HepG2 (cell line): ENCODE measurements at regions not wholly inside any gene's neighbourhood (a gene's known extent, or its start where the extent isn't known, plus 50 kb on each side); places are given as distances from the start of the nearest gene placed in this dataset.

Experiments used
- ATRX ChIP-seq: sonication (generic); formaldehyde crosslinking; IDR thresholded peaks from 2 replicates; pipeline ENCODE4 v1.4.0; 2020; ENCODE audit warnings: missing genetic modification reagents, borderline replicate concordance
- BRCA1 ChIP-seq: sonication (generic); formaldehyde crosslinking; IDR thresholded peaks from 2 replicates; pipeline ENCODE4 v1.4.0; 2020; ENCODE audit warnings: missing genetic modification reagents
- CENPT ChIP-seq: sonication (generic); formaldehyde crosslinking; IDR thresholded peaks from 2 replicates; pipeline ENCODE4 v1.8.0; 2022; ENCODE audit warnings: low read depth, mild to moderate bottlenecking, moderate library complexity, missing genetic modification reagents
- FOSL1 ChIP-seq: sonication (generic); formaldehyde crosslinking; IDR thresholded peaks from 2 replicates; pipeline ENCODE4 v1.9.0; 2021; ENCODE audit warnings: missing genetic modification reagents, borderline replicate concordance
- FOXP1 ChIP-seq, 2 experiments: fragments of 450-650 bp in 1 of 2; IDR thresholded peaks; 2 replicates each; pipeline ENCODE4 v1.6.1; 2017 to 2018; ENCODE audit warnings: antibody characterized with exemption in 1 of 2
- JARID2 ChIP-seq: sonication (generic); formaldehyde crosslinking; IDR thresholded peaks from 2 replicates; pipeline ENCODE4 v1.8.1; 2023; ENCODE audit warnings: missing genetic modification reagents, inconsistent platforms; ENCODE audit not compliant: insufficient replicate concordance
- MIER2 ChIP-seq: IDR thresholded peaks from 2 replicates; pipeline ENCODE4 v1.6.1; 2016; ENCODE audit warnings: missing biosample characterization, missing genetic modification reagents
- POLR2G ChIP-seq: fragments of 200-400 bp; formaldehyde crosslinking; IDR thresholded peaks from 2 replicates; pipeline ENCODE4 v1.6.1; 2018; ENCODE audit warnings: mild to moderate bottlenecking, low read depth, low read length, moderate library complexity
- RFX1 ChIP-seq: fragments of 450-650 bp; IDR thresholded peaks from 2 replicates; pipeline ENCODE4 v1.6.1; 2017
- TOPORS ChIP-seq: sonication (generic); formaldehyde crosslinking; IDR thresholded peaks from 2 replicates; pipeline ENCODE4 v1.8.0; 2023; ENCODE audit warnings: mild to moderate bottlenecking, missing genetic modification reagents
- U2AF1 ChIP-seq: fragments of 200-400 bp; formaldehyde crosslinking; optimal IDR thresholded peaks from 2 replicates; pipeline ENCODE3; 2017; ENCODE audit warnings: mild to moderate bottlenecking, low read depth, low read length
- ZFP36L1 ChIP-seq: sonication (generic); formaldehyde crosslinking; IDR thresholded peaks from 2 replicates; pipeline ENCODE4 v1.8.0; 2022; ENCODE audit warnings: mild to moderate bottlenecking, missing genetic modification reagents, moderate library complexity
- ZNF337 ChIP-seq: sonication (generic); formaldehyde crosslinking; IDR thresholded peaks from 2 replicates; pipeline ENCODE4 v1.5.1; 2020; ENCODE audit warnings: missing genetic modification reagents, low read depth, mild to moderate bottlenecking, borderline replicate concordance
- ZNF354B ChIP-seq: sonication (generic); formaldehyde crosslinking; IDR thresholded peaks from 2 replicates; pipeline ENCODE4 v1.8.0; 2022; ENCODE audit warnings: mild to moderate bottlenecking, missing genetic modification reagents
- ZNF569 ChIP-seq: sonication (generic); formaldehyde crosslinking; IDR thresholded peaks from 2 replicates; pipeline ENCODE4 v1.5.0; 2020; ENCODE audit warnings: mild to moderate bottlenecking, missing genetic modification reagents, moderate library complexity, borderline replicate concordance
- ZNF780A ChIP-seq: sonication (generic); formaldehyde crosslinking; IDR thresholded peaks from 2 replicates; pipeline ENCODE4 v1.8.0; 2022; ENCODE audit warnings: mild to moderate bottlenecking, missing genetic modification reagents, moderate library complexity
- ZNF879 ChIP-seq: sonication (generic); formaldehyde crosslinking; IDR thresholded peaks from 2 replicates; pipeline ENCODE4 v1.8.1; 2023; ENCODE audit warnings: missing genetic modification reagents
- ZSCAN20 ChIP-seq: sonication (generic); formaldehyde crosslinking; IDR thresholded peaks from 2 replicates; pipeline ENCODE4 v1.4.0; 2020; ENCODE audit warnings: missing genetic modification reagents, mild to moderate bottlenecking, borderline replicate concordance
- TF ChIP-seq, protein P1 (sequence below): sonication (generic); formaldehyde crosslinking; IDR thresholded peaks from 2 replicates; pipeline ENCODE4 v1.5.0; 2020; ENCODE audit warnings: missing genetic modification reagents, mild to moderate bottlenecking, borderline replicate concordance
- TF ChIP-seq, protein P2 (sequence below): sonication (generic); formaldehyde crosslinking; IDR thresholded peaks from 2 replicates; pipeline ENCODE4 v1.4.0; 2020; ENCODE audit warnings: missing genetic modification reagents
- TF ChIP-seq, protein P3 (sequence below): IDR thresholded peaks from 2 replicates; pipeline ENCODE4 v1.6.1; 2016; ENCODE audit warnings: control low read depth
- TF ChIP-seq, protein P4 (sequence below): sonication (generic); formaldehyde crosslinking; IDR thresholded peaks from 2 replicates; pipeline ENCODE4 v1.5.0; 2020; ENCODE audit warnings: missing genetic modification reagents, mild to moderate bottlenecking, borderline replicate concordance
- TF ChIP-seq, protein P5 (sequence below): sonication (generic); formaldehyde crosslinking; IDR thresholded peaks from 2 replicates; pipeline ENCODE4 v1.4.0; 2020; ENCODE audit warnings: mild to moderate bottlenecking, missing genetic modification reagents

DNA sequence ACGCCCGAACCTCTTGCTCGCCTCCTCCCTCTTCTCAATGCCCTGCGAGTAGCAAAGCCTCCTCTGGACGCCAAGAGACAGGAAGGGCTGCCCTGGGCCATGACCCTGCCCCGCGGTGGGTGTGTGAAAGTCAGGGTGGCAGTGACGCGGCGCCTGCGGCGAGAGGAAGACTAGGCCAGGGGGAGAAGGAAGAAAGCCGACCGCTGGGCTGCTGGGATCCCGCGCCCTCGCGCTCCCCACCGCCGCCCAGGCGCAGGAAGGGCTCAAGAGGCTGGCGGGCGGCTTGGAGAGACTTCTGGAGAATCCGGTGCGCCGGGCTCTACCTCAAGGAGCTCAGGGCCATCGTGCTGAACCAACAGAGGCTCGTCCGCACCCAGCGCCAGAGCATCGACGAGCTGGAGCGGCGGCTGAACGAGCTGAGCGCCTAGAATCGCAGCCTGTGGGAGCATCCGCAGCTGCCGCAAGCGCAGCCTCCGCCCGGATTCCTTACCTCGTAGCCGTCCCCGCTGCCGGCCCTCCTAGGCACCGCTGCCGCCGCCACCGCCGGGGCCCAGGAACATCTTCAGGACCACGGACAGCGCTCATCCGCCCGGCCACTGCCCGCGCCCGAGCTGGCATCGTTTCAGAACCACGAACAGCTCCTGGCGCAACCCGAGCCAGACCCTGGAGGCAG is 105.0 kb upstream of the PRB2 start (continued):
- TF ChIP-seq FOXP1 (IDR thresholded peaks at IDR 0.05) (no peak), FOXP1 (CRISPR knock-in tag; IDR thresholded peaks at IDR 0.05) (peak; percentile 43; the same call in 1 of the 2 replicates), JARID2 (CRISPR knock-in tag) (peak; percentile 99), ZNF569 (CRISPR knock-in tag) (no peak), RFX1 (no peak), ATRX (CRISPR knock-in tag) (no peak), CENPT (CRISPR knock-in tag) (peak; percentile 97), POLR2G (no peak), FOSL1 (CRISPR knock-in tag) (peak; percentile 70), MIER2 (CRISPR knock-in tag) (peak; percentile 100), BRCA1 (peak; percentile 99), U2AF1 (no peak), ZNF337 (CRISPR knock-in tag) (peak; percentile 90; the same call in 1 of the 2 replicates), TOPORS (CRISPR knock-in tag) (peak; percentile 97), ZNF354B (CRISPR knock-in tag) (peak; percentile 97; the same call in 1 of the 2 replicates), ZNF780A (CRISPR knock-in tag) (peak; percentile 96), ZFP36L1 (peak; percentile 98), ZSCAN20 (CRISPR knock-in tag) (peak; percentile 99), ZNF879 (CRISPR knock-in tag) (peak; percentile 98)
- TF ChIP-seq, protein P1, sequence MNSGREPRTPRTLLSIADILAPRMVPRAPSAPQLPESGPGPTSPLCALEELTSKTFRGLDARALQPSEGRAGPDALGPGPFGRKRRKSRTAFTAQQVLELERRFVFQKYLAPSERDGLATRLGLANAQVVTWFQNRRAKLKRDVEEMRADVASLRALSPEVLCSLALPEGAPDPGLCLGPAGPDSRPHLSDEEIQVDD (CRISPR knock-in tag), result peak; percentile 95; the same call in 1 of the 2 replicates
- TF ChIP-seq, protein P2, sequence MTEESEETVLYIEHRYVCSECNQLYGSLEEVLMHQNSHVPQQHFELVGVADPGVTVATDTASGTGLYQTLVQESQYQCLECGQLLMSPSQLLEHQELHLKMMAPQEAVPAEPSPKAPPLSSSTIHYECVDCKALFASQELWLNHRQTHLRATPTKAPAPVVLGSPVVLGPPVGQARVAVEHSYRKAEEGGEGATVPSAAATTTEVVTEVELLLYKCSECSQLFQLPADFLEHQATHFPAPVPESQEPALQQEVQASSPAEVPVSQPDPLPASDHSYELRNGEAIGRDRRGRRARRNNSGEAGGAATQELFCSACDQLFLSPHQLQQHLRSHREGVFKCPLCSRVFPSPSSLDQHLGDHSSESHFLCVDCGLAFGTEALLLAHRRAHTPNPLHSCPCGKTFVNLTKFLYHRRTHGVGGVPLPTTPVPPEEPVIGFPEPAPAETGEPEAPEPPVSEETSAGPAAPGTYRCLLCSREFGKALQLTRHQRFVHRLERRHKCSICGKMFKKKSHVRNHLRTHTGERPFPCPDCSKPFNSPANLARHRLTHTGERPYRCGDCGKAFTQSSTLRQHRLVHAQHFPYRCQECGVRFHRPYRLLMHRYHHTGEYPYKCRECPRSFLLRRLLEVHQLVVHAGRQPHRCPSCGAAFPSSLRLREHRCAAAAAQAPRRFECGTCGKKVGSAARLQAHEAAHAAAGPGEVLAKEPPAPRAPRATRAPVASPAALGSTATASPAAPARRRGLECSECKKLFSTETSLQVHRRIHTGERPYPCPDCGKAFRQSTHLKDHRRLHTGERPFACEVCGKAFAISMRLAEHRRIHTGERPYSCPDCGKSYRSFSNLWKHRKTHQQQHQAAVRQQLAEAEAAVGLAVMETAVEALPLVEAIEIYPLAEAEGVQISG, result peak; percentile 88
- TF ChIP-seq, protein P3, sequence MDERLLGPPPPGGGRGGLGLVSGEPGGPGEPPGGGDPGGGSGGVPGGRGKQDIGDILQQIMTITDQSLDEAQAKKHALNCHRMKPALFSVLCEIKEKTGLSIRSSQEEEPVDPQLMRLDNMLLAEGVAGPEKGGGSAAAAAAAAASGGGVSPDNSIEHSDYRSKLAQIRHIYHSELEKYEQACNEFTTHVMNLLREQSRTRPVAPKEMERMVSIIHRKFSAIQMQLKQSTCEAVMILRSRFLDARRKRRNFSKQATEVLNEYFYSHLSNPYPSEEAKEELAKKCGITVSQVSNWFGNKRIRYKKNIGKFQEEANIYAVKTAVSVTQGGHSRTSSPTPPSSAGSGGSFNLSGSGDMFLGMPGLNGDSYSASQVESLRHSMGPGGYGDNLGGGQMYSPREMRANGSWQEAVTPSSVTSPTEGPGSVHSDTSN, result no peak
- TF ChIP-seq, protein P4, sequence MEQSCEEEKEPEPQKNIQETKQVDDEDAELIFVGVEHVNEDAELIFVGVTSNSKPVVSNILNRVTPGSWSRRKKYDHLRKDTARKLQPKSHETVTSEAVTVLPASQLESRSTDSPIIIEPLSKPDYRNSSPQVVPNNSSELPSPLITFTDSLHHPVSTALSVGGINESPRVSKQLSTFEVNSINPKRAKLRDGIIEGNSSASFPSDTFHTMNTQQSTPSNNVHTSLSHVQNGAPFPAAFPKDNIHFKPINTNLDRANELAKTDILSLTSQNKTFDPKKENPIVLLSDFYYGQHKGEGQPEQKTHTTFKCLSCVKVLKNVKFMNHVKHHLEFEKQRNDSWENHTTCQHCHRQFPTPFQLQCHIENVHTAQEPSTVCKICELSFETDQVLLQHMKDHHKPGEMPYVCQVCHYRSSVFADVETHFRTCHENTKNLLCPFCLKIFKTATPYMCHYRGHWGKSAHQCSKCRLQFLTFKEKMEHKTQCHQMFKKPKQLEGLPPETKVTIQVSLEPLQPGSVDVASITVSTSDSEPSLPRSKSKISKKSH (CRISPR knock-in tag), result peak; percentile 88; the same call in 1 of the 2 replicates
- TF ChIP-seq, protein P5, sequence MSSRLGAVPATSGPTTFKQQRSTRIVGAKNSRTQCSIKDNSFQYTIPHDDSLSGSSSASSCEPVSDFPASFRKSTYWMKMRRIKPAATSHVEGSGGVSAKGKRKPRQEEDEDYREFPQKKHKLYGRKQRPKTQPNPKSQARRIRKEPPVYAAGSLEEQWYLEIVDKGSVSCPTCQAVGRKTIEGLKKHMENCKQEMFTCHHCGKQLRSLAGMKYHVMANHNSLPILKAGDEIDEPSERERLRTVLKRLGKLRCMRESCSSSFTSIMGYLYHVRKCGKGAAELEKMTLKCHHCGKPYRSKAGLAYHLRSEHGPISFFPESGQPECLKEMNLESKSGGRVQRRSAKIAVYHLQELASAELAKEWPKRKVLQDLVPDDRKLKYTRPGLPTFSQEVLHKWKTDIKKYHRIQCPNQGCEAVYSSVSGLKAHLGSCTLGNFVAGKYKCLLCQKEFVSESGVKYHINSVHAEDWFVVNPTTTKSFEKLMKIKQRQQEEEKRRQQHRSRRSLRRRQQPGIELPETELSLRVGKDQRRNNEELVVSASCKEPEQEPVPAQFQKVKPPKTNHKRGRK (CRISPR knock-in tag), result no peak
